Stomach (tissue), 4 donors: ENCODE measurements at regions not wholly inside any gene's neighbourhood (a gene's known extent, or its start where the extent isn't known, plus 50 kb on each side); places are given as distances from the start of the nearest gene placed in this dataset.

Source experiments
- EP300 ChIP-seq: sonication (generic); formaldehyde crosslinking; IDR thresholded peaks from one replicate; pipeline ENCODE4 v1.6.1; 2017; ENCODE audit warnings: antibody characterized with exemption
- POLR2A ChIP-seq, 4 donors: fragments of 450-650 bp; IDR thresholded peaks; one replicate each; pipeline ENCODE4 v1.6.1; 2016; ENCODE audit warnings: antibody characterized with exemption in 4 of 4, control low read depth in 2 of 4, mild to moderate bottlenecking in 1 of 4, moderate library complexity in 1 of 4
- POLR2AphosphoS5 ChIP-seq, 3 donors: sonication (generic); formaldehyde crosslinking; IDR thresholded peaks; one replicate each; pipeline ENCODE4 v1.6.1; 2016; ENCODE audit warnings: antibody characterized with exemption in 3 of 3
- TF ChIP-seq, protein P1 (sequence below), 7 experiments: fragments of 450-650 bp in 4 of 7; fragments of 200-600 bp in 3 of 7; sonication (generic) in 3 of 7; IDR thresholded peaks; one replicate each; pipeline ENCODE4 v1.5.1; 2016 to 2019; ENCODE audit warnings: antibody characterized with exemption in 7 of 7, control low read depth in 2 of 7, mild to moderate bottlenecking in 1 of 7

DNA sequence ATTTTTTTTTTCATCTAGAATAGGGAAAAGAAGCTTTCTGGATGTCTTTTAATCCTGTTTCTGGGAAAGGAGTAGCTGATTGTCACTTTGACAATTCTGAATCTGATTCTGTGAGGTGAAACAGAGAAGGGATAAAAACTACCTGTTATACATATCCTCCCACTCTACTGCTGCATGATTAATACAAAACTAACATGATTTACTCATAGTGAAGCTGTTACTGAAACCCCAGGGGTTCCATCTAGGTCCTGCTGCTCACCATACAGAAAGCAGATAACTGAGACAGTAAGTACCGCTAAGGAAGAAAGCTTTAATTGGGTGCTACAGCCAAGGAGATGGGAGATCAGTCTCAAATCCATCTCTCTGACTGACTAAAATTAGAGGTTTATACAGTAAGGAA lies 610.9 kb upstream of the ALCAM start:
- TF ChIP-seq, protein P1, sequence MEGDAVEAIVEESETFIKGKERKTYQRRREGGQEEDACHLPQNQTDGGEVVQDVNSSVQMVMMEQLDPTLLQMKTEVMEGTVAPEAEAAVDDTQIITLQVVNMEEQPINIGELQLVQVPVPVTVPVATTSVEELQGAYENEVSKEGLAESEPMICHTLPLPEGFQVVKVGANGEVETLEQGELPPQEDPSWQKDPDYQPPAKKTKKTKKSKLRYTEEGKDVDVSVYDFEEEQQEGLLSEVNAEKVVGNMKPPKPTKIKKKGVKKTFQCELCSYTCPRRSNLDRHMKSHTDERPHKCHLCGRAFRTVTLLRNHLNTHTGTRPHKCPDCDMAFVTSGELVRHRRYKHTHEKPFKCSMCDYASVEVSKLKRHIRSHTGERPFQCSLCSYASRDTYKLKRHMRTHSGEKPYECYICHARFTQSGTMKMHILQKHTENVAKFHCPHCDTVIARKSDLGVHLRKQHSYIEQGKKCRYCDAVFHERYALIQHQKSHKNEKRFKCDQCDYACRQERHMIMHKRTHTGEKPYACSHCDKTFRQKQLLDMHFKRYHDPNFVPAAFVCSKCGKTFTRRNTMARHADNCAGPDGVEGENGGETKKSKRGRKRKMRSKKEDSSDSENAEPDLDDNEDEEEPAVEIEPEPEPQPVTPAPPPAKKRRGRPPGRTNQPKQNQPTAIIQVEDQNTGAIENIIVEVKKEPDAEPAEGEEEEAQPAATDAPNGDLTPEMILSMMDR (IDR thresholded peaks at IDR 0.05) = no peak
- TF ChIP-seq POLR2A (IDR thresholded peaks at IDR 0.05) = no peak
- no peak for TF ChIP-seq EP300
- TF ChIP-seq POLR2AphosphoS5 (IDR thresholded peaks at IDR 0.05) = no peak
